ENCODE measurements at regions not wholly inside any gene's neighbourhood (a gene's known extent, or its start where the extent isn't known, plus 50 kb on each side); places are given as distances from the start of the nearest gene placed in this dataset.

GRCh38 chr2:777051-777450 lies 99.8 kb upstream of the TMEM18 start:
- TF ChIP-seq CTCF (conservative IDR thresholded peaks at IDR 0.05), result no peak
- Mint-ChIP-seq H3K27ac (no peak overlapping the region), H3K4me1 (peaks cover 27% of the 10 kb centered on the region), H3K4me3 (no peak overlapping the region), H3K27me3 (ENCODE audit: insufficient read depth) (no peaks in the 10 kb centered on the region), H3K36me3 (ENCODE audit: low read depth) (no peaks in the 10 kb centered on the region), H3K9me3 (no peaks in the 10 kb centered on the region)
- Histone ChIP-seq H3K36me3 (ENCODE audit: control insufficient read depth, insufficient read depth, low read length) (no peaks in the 10 kb centered on the region), H3K27ac (ENCODE audit: low read depth, low read length) (no peak overlapping the region), H3K27me3 (ENCODE audit: control insufficient read depth, insufficient read depth, low read length, poor library complexity, severe bottlenecking) (no peaks in the 10 kb centered on the region), H3K4me3 (ENCODE audit: low read length) (no peak overlapping the region), H3K9me3 (ENCODE audit: control insufficient read depth, low read length) (no peaks in the 10 kb centered on the region), H3K9ac (ENCODE audit: extremely low read depth, low read length, poor library complexity, severe bottlenecking) (no peak overlapping the region), H3K4me1 (ENCODE audit: control insufficient read depth, insufficient read depth, low read length) (no peaks in the 10 kb centered on the region)
- 91 to 93% methylated on average over 7 to 15 of the region's 15 CpGs for WGBS, 2 experiments (ENCODE audit: insufficient coverage in 1 of 2, insufficient read length in 1 of 2)
- DNase-seq, result no peak

- no peaks in the 10 kb centered on the region for H3K9me3 ChIP-seq (ENCODE audit: control insufficient read depth, low read length)
- Mint-ChIP-seq H3K27me3 (ENCODE audit: insufficient read depth) (no peaks in the 10 kb centered on the region), H3K36me3 (ENCODE audit: low read depth) (no peaks in the 10 kb centered on the region), H3K4me3 (no peak overlapping the region), H3K4me1 (peaks cover 27% of the 10 kb centered on the region), H3K9me3 (no peaks in the 10 kb centered on the region), H3K27ac (no peak overlapping the region)
- H3K27ac ChIP-seq (ENCODE audit: low read depth, low read length), result no peak overlapping the region
- no peak overlapping the region for H3K4me3 ChIP-seq (ENCODE audit: low read length)
- DNase-seq, result no peak
- WGBS, 2 experiments (ENCODE audit: insufficient coverage in 1 of 2, insufficient read length in 1 of 2), result 72 to 90% methylated on average over 8 to 11 of the region's 11 CpGs
- no peaks in the 10 kb centered on the region for H3K36me3 ChIP-seq (ENCODE audit: control insufficient read depth, insufficient read depth, low read length)
- no peaks in the 10 kb centered on the region for H3K4me1 ChIP-seq (ENCODE audit: control insufficient read depth, insufficient read depth, low read length)
- H3K9ac ChIP-seq (ENCODE audit: extremely low read depth, low read length, poor library complexity, severe bottlenecking), result no peak overlapping the region
- H3K27me3 ChIP-seq (ENCODE audit: control insufficient read depth, insufficient read depth, low read length, poor library complexity, severe bottlenecking), result no peaks in the 10 kb centered on the region
- no peak for TF ChIP-seq CTCF (conservative IDR thresholded peaks at IDR 0.05)
Observed at GRCh38 chr2:776487-776886, 99.3 kb upstream of the TMEM18 start.

- Mint-ChIP-seq H3K27ac (no peak overlapping the region), H3K27me3 (ENCODE audit: insufficient read depth) (peaks cover under 1% of the 10 kb centered on the region)
- WGBS, 2 experiments (ENCODE audit: insufficient coverage in 1 of 2, insufficient read length in 1 of 2), result 65 to 90% methylated on average over 3 to 6 of the region's 6 CpGs
Observed at GRCh38 chr2:776038-776437, 98.8 kb upstream of the TMEM18 start.

More at GRCh38 chr2:776038-776437, 98.8 kb upstream of the TMEM18 start:
- Mint-ChIP-seq H3K9me3 (no peaks in the 10 kb centered on the region), H3K4me3 (no peak overlapping the region), H3K36me3 (ENCODE audit: low read depth) (no peaks in the 10 kb centered on the region), H3K4me1 (peaks cover 27% of the 10 kb centered on the region)
- Histone ChIP-seq H3K9me3 (ENCODE audit: control insufficient read depth, low read length) (no peaks in the 10 kb centered on the region), H3K4me1 (ENCODE audit: control insufficient read depth, insufficient read depth, low read length) (no peaks in the 10 kb centered on the region), H3K27me3 (ENCODE audit: control insufficient read depth, insufficient read depth, low read length, poor library complexity, severe bottlenecking) (no peaks in the 10 kb centered on the region), H3K36me3 (ENCODE audit: control insufficient read depth, insufficient read depth, low read length) (no peaks in the 10 kb centered on the region), H3K9ac (ENCODE audit: extremely low read depth, low read length, poor library complexity, severe bottlenecking) (no peak overlapping the region), H3K27ac (ENCODE audit: low read depth, low read length) (no peak overlapping the region), H3K4me3 (ENCODE audit: low read length) (no peak overlapping the region)
- DNase-seq, result no peak
- TF ChIP-seq CTCF (conservative IDR thresholded peaks at IDR 0.05), result no peak

Data from endodermal cell (in vitro differentiated cells).